NT2/D1 (cell line): ENCODE measurements at regions not wholly inside any gene's neighbourhood (a gene's known extent, or its start where the extent isn't known, plus 50 kb on each side); places are given as distances from the start of the nearest gene placed in this dataset.

Source experiments
- DNase-seq: peaks from one replicate; pipeline ENCODE4 v3.0.0-alpha.2; 2011; ENCODE audit warnings: low read depth, low spot score
- H3K27me3 ChIP-seq: 2 replicates; pipeline ENCODE4 v1.6.0; 2011; ENCODE audit warnings: mild to moderate bottlenecking; ENCODE audit not compliant: insufficient read length, insufficient read depth
- H3K36me3 ChIP-seq: 2 replicates; pipeline ENCODE4 v1.6.1; 2011; ENCODE audit warnings: mild to moderate bottlenecking, low read length, mixed read lengths; ENCODE audit not compliant: insufficient read depth, insufficient read length
- H3K4me1 ChIP-seq: 2 replicates; pipeline ENCODE4 v1.5.1; 2011; ENCODE audit not compliant: insufficient read depth, insufficient read length
- H3K4me3 ChIP-seq: 2 replicates; pipeline ENCODE4 v1.5.1; 2011; ENCODE audit warnings: low read depth; ENCODE audit not compliant: insufficient read length
- H3K9ac ChIP-seq: 2 replicates; pipeline ENCODE4 v1.6.0; 2011; ENCODE audit warnings: low read depth; ENCODE audit not compliant: insufficient read length
- H3K9me3 ChIP-seq: 2 replicates; pipeline ENCODE4 v1.5.1; 2011; ENCODE audit warnings: mild to moderate bottlenecking, low read length; ENCODE audit not compliant: insufficient read depth
- SUZ12 ChIP-seq: IDR thresholded peaks from 2 replicates; pipeline ENCODE4 v1.6.1; 2011; ENCODE audit not compliant: insufficient read length, insufficient read depth; ENCODE audit errors: extremely low read depth
- YY1 ChIP-seq: IDR thresholded peaks from 2 replicates; pipeline ENCODE4 v1.6.1; 2011; ENCODE audit not compliant: insufficient read length, insufficient read depth
- ZNF274 ChIP-seq: IDR thresholded peaks from 2 replicates; pipeline ENCODE4 v1.6.1; 2011; ENCODE audit warnings: mild to moderate bottlenecking, low read depth, low read length

- H3K4me1 ChIP-seq = peaks cover 2% of the 10 kb centered on the region
- no peak overlapping the region for H3K9ac ChIP-seq
- H3K9me3 ChIP-seq = no peaks in the 10 kb centered on the region
- no peak for DNase-seq
- no peak overlapping the region for H3K4me3 ChIP-seq
- no peak for TF ChIP-seq YY1
- TF ChIP-seq SUZ12 = no peak
- TF ChIP-seq ZNF274 = no peak
- H3K27me3 ChIP-seq = peaks cover 4% of the 10 kb centered on the region
- no peaks in the 10 kb centered on the region for H3K36me3 ChIP-seq
Observed at GRCh38 chr16:66295213-66295612, 71.3 kb upstream of the CDH5 start.

- Histone ChIP-seq H3K9me3 (no peaks in the 10 kb centered on the region), H3K36me3 (no peaks in the 10 kb centered on the region), H3K9ac (no peak overlapping the region), H3K4me1 (peaks cover 2% of the 10 kb centered on the region), H3K4me3 (no peak overlapping the region), H3K27me3 (peaks cover 4% of the 10 kb centered on the region)
- DNase-seq = no peak
- no peak for TF ChIP-seq SUZ12
Observed at GRCh38 chr16:66294507-66294906, 72.0 kb upstream of the CDH5 start.

GRCh38 chr16:66293932-66294331 is 72.6 kb upstream of the CDH5 start:
- Histone ChIP-seq H3K4me1 (peaks cover 5% of the 10 kb centered on the region), H3K9ac (no peak overlapping the region), H3K4me3 (no peak overlapping the region), H3K36me3 (no peaks in the 10 kb centered on the region), H3K9me3 (no peaks in the 10 kb centered on the region), H3K27me3 (peaks cover 4% of the 10 kb centered on the region)
- TF ChIP-seq ZNF274 = no peak
- no peak for TF ChIP-seq YY1
- no peak for TF ChIP-seq SUZ12
- no peak for DNase-seq

- Histone ChIP-seq H3K9ac (no peak overlapping the region), H3K36me3 (no peaks in the 10 kb centered on the region), H3K4me1 (peaks cover 5% of the 10 kb centered on the region), H3K4me3 (no peak overlapping the region), H3K9me3 (no peaks in the 10 kb centered on the region), H3K27me3 (peaks cover 4% of the 10 kb centered on the region)
- TF ChIP-seq SUZ12 (no peak), YY1 (no peak), ZNF274 (no peak)
- no peak for DNase-seq
Observed at GRCh38 chr16:66293207-66293735, 73.2 kb upstream of the CDH5 start.

GRCh38 chr16:66292241-66292935 is 74.1 kb upstream of the CDH5 start:
- no peak for TF ChIP-seq ZNF274
- TF ChIP-seq SUZ12 = no peak
- no peak for TF ChIP-seq YY1
- no peak for DNase-seq
- H3K27me3 ChIP-seq = peaks cover 4% of the 10 kb centered on the region

GRCh38 chr16:66291833-66292232 is 74.7 kb upstream of the CDH5 start:
- H3K27me3 ChIP-seq = peaks cover 4% of the 10 kb centered on the region
- H3K4me3 ChIP-seq = no peak overlapping the region
- no peaks in the 10 kb centered on the region for H3K36me3 ChIP-seq
- no peaks in the 10 kb centered on the region for H3K9me3 ChIP-seq
- no peak for DNase-seq
- H3K4me1 ChIP-seq = peaks cover 4% of the 10 kb centered on the region
- no peak overlapping the region for H3K9ac ChIP-seq
- no peak for TF ChIP-seq YY1
- no peak for TF ChIP-seq ZNF274
- no peak for TF ChIP-seq SUZ12

More at GRCh38 chr16:66292241-66292935, 74.1 kb upstream of the CDH5 start:
- no peaks in the 10 kb centered on the region for H3K9me3 ChIP-seq
- H3K4me3 ChIP-seq = no peak overlapping the region
- peaks cover 4% of the 10 kb centered on the region for H3K4me1 ChIP-seq
- H3K36me3 ChIP-seq = no peaks in the 10 kb centered on the region
- H3K9ac ChIP-seq = no peak overlapping the region

GRCh38 chr16:66290431-66290830 is 76.1 kb upstream of the CDH5 start:
- no peak for TF ChIP-seq ZNF274
- no peak for TF ChIP-seq YY1
- no peak for TF ChIP-seq SUZ12
- Histone ChIP-seq H3K9ac (no peak overlapping the region), H3K4me3 (no peak overlapping the region), H3K4me1 (peaks cover 4% of the 10 kb centered on the region), H3K27me3 (peaks cover 4% of the 10 kb centered on the region), H3K9me3 (no peaks in the 10 kb centered on the region), H3K36me3 (no peaks in the 10 kb centered on the region)
- DNase-seq = no peak
